IPS-NIHi7 (cell line): ENCODE measurements at regions not wholly inside any gene's neighbourhood (a gene's known extent, or its start where the extent isn't known, plus 50 kb on each side); places are given as distances from the start of the nearest gene placed in this dataset.
"Not testable (repeated sequence)": the region's sequence is repeated elsewhere in the genome, so short reads cannot be mapped to it uniquely, and the experiment has no call there.

ENCODE experiments used
- DNase-seq: peaks from one replicate; pipeline ENCODE4 v3.0.0; 2012; ENCODE audit warnings: mixed read lengths; ENCODE audit errors: extremely low spot score

- no peak for DNase-seq
Measured at GRCh38 chr4:54403700-54404453, 174.8 kb downstream of the PDGFRA start.

- DNase-seq, result not testable (repeated sequence)
Measured at GRCh38 chr4:54409270-54409817, 180.3 kb downstream of the PDGFRA start.

- no peak for DNase-seq
Measured at GRCh38 chr4:54414545-54414944, 185.5 kb downstream of the PDGFRA start.

GRCh38 chr4:54417476-54417875 lies 188.4 kb downstream of the PDGFRA start:
- DNase-seq, result no peak

GRCh38 chr4:54418468-54418867 lies 189.4 kb downstream of the PDGFRA start:
- DNase-seq, result no peak

- DNase-seq, result no peak
Measured at GRCh38 chr4:54423066-54423465, 194.0 kb downstream of the PDGFRA start.

DNA sequence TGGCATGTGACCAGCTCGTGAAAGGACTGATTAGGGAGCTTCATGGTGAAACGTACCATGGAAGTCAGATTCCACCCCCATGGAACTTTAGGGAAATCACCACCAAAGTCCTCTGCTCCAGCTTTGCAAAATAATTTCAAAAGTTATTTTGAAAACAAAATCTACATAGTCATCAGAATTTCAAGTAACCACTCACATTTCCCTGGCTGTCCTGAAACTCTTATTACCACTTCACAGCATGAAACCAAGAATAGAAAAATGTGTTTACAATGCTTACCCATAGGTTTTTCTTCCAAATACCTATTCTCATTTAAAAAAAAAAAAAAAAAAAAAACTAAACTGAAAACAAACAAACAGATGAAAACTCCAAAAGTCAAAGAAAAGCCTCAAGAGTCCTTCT lies 198.7 kb downstream of the PDGFRA start:
- DNase-seq, result no peak

DNA sequence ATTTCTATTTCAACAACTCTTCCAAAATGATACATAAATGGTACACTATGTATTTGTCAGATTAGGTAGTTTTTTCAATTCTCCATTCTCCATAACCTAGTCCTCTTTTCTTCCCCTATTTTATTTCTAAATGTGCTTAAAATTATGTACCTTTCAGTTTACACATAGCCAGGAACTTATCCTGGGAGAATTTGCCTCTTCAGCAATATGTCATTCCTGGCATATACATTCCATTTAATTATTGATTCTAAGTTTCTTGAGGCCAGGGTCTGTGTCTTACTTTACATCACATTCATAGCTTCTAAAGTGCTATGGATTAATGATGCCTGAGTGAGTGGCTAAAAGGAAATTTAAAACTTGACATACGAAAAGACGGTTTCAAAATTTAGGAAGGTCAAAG lies 199.8 kb downstream of the PDGFRA start:
- no peak for DNase-seq

GRCh38 chr4:54433686-54434085 lies 204.6 kb downstream of the PDGFRA start:
- peak; percentile 47 for DNase-seq

DNA sequence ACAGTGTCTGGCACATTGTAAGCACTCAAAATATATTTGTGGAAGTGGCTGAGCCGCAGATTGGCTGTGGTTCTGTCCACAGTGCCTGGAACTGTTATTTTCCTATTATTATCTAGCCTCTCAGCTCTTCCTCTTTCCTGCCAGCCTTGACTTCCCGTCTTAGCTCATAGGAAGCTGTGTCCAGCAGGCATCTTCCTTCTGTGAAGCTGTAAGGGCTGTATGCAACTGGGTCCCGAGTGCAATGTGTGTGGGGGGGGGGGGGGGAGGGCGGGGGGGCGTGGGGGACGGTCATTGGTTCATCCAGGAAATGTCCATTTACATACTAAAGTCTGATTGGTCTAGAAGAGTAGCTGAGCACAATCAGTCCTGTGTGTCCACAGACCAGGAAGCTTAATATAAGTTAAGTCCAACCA lies 210.7 kb downstream of the PDGFRA start:
- no peak for DNase-seq

DNA sequence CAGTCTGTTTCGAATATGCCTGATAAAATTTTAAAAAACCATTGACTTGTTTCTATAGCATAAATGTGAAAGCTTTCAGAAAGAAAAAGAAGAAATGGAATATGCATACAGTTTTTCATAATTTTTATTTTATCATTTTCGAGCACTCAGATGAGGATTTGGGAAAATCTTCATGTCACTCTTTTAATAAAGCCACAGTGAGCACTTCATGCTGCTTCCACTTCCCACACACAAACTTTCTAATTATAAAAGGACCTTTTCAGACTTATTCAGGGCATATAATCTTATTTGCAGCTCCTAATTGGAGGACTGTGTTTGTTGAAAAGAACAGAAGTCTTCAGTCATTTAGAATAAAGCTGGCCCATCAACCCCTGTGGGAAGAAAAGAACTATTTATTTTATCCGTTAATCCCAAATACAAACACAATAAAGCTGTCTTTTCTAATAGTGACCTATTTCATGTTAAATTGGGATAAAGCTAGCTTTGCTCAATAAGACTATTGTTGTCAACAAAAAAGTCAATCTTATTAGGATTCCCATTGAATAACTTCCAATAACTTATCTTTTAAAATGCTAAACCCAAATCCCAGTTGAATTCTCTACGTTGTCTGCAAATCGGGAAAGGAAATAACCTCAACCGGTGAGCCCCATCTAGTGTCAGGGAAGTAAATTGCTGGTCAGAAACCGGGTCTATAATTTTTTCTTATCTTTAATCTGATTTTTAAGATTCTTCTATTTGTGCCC lies 211.5 kb downstream of the PDGFRA start:
- peak; percentile 51 for DNase-seq

- no peak for DNase-seq
Measured at GRCh38 chr4:54445866-54446265, 211.9 kb upstream of the KIT start.

DNA sequence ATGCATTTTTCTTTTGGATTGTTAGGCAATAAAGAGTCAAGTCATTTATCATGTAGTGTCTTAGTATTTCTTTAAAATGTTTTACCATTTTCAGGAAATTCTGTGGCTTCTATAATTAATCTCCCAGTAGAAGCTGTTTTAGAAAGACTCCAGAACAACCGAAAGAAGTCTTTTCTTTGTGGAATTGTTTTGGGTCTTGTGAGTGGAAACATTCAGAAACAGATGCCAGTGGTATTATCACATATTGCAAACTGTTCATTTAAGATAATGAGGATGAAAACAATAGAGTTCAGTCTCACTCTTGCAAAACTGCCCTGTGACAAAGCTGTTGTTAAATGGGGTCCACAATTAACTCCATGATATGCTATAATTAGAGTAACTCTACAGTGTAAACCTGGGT lies 211.2 kb upstream of the KIT start:
- no peak for DNase-seq

GRCh38 chr4:54447304-54447703 lies 210.5 kb upstream of the KIT start:
- DNase-seq, result no peak

- DNase-seq, result no peak
Measured at GRCh38 chr4:54449999-54450398, 207.8 kb upstream of the KIT start.

- not testable (repeated sequence) for DNase-seq
Measured at GRCh38 chr4:54466960-54467359, 190.8 kb upstream of the KIT start.

DNA sequence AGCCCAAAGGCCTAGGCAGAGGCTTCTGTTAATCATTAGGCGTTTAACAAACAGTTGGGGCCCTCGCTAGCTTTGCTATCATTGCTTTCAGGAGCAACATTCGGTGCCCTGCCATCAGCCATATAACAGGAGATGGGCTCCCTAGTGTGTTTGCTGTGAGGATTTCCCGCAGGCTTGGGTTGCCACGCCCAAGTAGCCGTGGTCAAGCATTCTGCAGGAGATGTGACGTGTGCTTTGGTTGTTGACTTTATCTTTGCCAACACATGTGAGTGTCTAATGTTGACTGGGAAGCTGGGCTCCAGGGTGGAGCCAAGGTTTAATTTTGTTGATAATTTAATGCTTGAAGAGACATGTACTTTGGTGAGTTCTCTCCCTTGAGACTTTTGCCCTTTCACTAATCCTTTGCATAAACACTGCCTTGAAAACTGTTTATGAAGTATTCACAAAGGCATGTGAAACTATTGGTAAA lies 184.6 kb upstream of the KIT start:
- no peak for DNase-seq

DNA sequence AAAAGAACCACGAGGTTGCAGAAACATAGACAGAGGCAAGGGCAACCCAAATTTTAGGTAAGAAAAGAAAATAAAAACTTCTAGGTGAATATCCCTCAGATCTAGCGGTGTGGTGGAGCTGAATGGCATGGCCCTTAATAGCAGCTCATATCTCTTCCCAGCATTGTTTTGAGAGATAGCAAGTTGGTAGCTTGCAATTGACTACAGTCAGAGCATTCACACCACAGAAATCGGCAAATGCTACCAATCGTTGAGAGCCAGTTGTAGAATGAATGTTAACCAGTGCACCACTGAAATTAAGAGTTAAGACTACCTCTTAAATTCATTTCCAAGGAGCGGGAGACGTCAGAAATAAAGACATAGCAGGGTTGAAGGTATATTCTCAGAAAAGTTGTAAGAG lies 184.0 kb upstream of the KIT start:
- no peak for DNase-seq

DNA sequence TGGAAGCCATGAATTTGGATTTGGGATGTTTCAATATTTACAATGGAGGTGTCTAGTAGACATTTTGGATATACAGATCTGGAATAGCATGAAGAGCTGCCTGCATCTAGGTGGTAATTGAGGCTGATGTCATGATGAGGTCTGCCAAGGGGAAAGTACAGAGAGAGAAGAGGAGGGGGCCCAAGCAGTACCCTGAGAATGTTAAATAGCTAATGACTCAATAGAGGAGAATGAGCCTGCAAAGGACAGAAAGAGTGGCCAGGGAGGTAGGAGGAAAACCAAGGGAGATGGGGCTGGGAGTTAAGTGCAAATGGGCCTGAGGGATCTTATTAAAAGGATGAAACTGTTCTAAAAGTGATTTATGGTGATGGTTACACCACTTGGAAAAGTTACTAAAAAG lies 182.2 kb upstream of the KIT start:
- DNase-seq, result no peak

DNA sequence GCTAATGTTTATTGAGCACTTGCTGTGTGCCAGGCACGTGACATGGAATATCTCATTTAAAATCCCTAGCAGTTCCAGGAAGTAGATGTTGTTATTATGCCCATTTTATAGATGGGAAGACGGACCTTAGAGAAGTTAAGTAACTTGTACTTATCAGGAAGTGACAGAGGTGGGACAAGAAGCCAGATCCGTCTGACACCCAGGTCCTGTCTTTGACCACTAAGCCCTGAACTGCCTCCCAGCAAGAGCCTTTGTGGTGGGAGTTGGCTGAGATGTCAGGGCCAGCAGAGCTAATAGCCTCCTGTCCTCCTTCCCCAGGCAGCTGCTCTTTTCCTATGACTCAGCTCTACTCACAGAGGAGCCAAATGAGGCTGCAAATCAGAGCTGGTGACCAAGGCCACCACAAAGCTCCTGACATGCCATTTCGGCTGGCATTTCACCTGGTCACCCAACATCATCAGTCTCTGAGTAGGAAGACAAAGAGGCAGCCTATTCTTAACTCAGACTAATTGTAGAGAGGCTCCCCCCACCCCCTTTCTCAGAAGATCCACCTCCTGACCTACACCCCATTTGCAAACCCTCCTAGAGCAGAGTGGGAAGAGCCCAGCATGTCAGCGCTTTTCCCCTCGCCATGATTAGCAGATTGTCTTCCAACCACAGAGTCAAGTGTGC lies 175.1 kb upstream of the KIT start:
- no peak for DNase-seq

- DNase-seq, result no peak
Measured at GRCh38 chr4:54484383-54484782, 173.4 kb upstream of the KIT start.

- no peak for DNase-seq
Measured at GRCh38 chr4:54487491-54487890, 170.3 kb upstream of the KIT start.
